Caco-2 (cell line): ENCODE measurements at regions not wholly inside any gene's neighbourhood (a gene's known extent, or its start where the extent isn't known, plus 50 kb on each side); places are given as distances from the start of the nearest gene placed in this dataset.

ENCODE experiments used
- BruUV-seq: library from RNA; stranded (reverse); fragments of 400-500 nt; replicated peaks from 2 replicates; lab custom pipeline; 2021; lab: Mats Ljungman, UMichigan
- CTCF ChIA-PET: fragments of 300-600 bp; sonication (Branson Sonifier 250); formaldehyde crosslinking; loops from one replicate; lab custom pipeline; 2022; ENCODE audit warnings: antibody characterized with exemption; lab: Charles Lee
- POLR2A ChIA-PET: fragments of 300-600 bp; sonication (Branson Sonifier 250); formaldehyde crosslinking; loops from one replicate; lab custom pipeline; 2022; ENCODE audit warnings: antibody characterized with exemption; lab: Charles Lee
- DNase-seq, 2 experiments: peaks; one replicate each; pipeline versions ENCODE4 v3.0.0 to v3.0.0-alpha.2; 2020 to 2022
- H3K27me3 ChIP-seq: replicated peaks from 2 replicates; pipeline ENCODE4 v1.6.0; 2011; ENCODE audit warnings: low read length; ENCODE audit not compliant: control insufficient read depth, insufficient read depth
- H3K36me3 ChIP-seq: 2 replicates; pipeline ENCODE4 v1.5.1; 2011; ENCODE audit warnings: low read length; ENCODE audit not compliant: control insufficient read depth, insufficient read depth
- H3K4me1 ChIP-seq: fragments of 250-450 bp; sonication (Bioruptor Pico); 2 replicates; pipeline ENCODE4 v1.5.1; 2020; ENCODE audit warnings: mild to moderate bottlenecking
- H3K4me3 ChIP-seq: 2 replicates; pipeline ENCODE4 v1.5.1; 2011; ENCODE audit warnings: low read depth, mild to moderate bottlenecking, control low read depth, low read length
- H3K9me3 ChIP-seq: fragments of 250-450 bp; sonication (Bioruptor Pico); 2 replicates; pipeline ENCODE4 v1.5.1; 2020; ENCODE audit warnings: mild to moderate bottlenecking, moderate library complexity
- H3K27ac Mint-ChIP-seq: one replicate; pipeline ENCODE4 v1.8.0; 2022; ENCODE audit warnings: mixed read lengths; ENCODE audit not compliant: unreplicated experiment
- H3K27me3 Mint-ChIP-seq: one replicate; pipeline ENCODE4 v1.8.0; 2022; ENCODE audit warnings: mixed read lengths; ENCODE audit not compliant: insufficient read depth, unreplicated experiment
- H3K36me3 Mint-ChIP-seq: one replicate; pipeline ENCODE4 v1.8.0; 2022; ENCODE audit warnings: mild to moderate bottlenecking, mixed read lengths; ENCODE audit not compliant: insufficient read depth, unreplicated experiment
- H3K4me1 Mint-ChIP-seq: one replicate; pipeline ENCODE4 v1.8.0; 2022; ENCODE audit warnings: low read depth, mixed read lengths; ENCODE audit not compliant: unreplicated experiment
- H3K4me3 Mint-ChIP-seq: one replicate; pipeline ENCODE4 v1.8.0; 2022; ENCODE audit warnings: mild to moderate bottlenecking, moderate library complexity, mixed read lengths; ENCODE audit not compliant: unreplicated experiment
- H3K9me3 Mint-ChIP-seq: one replicate; pipeline ENCODE4 v1.8.0; 2022; ENCODE audit warnings: mixed read lengths; ENCODE audit not compliant: unreplicated experiment
- CTCF ChIP-seq, 2 experiments: fragments of 200-600 bp in 1 of 2; IDR thresholded peaks; 1 replicate in 1 of 2; 2 replicates in 1 of 2; pipeline versions ENCODE4 v1.5.1 to v1.8.0; 2011 to 2022; ENCODE audit warnings: antibody characterized with exemption in 1 of 2, control low read depth in 1 of 2, inconsistent platforms in 1 of 2, low read depth in 1 of 2, low read length in 1 of 2, mild to moderate bottlenecking in 1 of 2, moderate library complexity in 1 of 2; ENCODE audit not compliant: insufficient read depth in 1 of 2, severe bottlenecking in 1 of 2, unreplicated experiment in 1 of 2
- intact Hi-C: fragments of 100-400 bp; cut with micrococcal nuclease; formaldehyde crosslinking; loops from one replicate; pipeline ENCODE4 v1.10.0; 2022; ENCODE audit not compliant: unreplicated experiment

DNA sequence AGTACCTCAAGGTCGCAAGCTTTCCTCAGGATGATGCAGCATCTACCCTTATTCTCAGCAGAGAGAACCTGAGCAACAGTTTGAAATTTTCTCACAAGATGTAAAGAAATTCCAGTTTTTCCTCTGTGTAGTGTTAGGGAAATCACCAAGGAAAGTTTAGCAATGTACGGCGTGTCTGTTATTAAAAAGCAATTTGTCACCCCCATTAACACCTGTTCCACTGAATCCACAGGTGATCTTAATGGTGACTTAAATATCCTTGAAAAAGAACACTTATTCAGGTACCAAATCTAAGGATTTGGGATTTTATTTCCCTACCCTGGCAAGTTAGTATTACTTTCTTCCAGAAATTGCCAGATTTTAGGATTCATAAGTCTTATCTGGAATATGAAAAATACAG is 77.9 kb upstream of the ATP10B start:
- no peak overlapping the region for H3K27ac Mint-ChIP-seq
- no peak for DNase-seq
- CTCF ChIA-PET: interaction anchor here (1.1 kb wide), 1 partner anchor 42 kb away, joined by 3 read pairs; no protein-coding TSS in a partner anchor
- H3K36me3 Mint-ChIP-seq: peaks cover 6% of the 10 kb centered on the region
- Histone ChIP-seq H3K4me3 (no peak overlapping the region), H3K4me1 (peaks cover 51% of the 10 kb centered on the region), H3K9me3 (no peaks in the 10 kb centered on the region), H3K27me3 (no peaks in the 10 kb centered on the region), H3K36me3 (no peaks in the 10 kb centered on the region; the same call in 1 of the 2 replicates)
- peaks cover 9% of the 10 kb centered on the region for H3K9me3 Mint-ChIP-seq
- peaks cover 33% of the 10 kb centered on the region for H3K4me1 Mint-ChIP-seq
- TF ChIP-seq CTCF (IDR thresholded peaks at IDR 0.05; ENCODE audit: insufficient read depth in 1 of 2, low read depth in 1 of 2, low read length in 1 of 2, severe bottlenecking in 1 of 2, unreplicated experiment in 1 of 2): no peak
- POLR2A ChIA-PET: no interaction called here
- no TSS peak for BruUV-seq
- no peaks in the 10 kb centered on the region for H3K27me3 Mint-ChIP-seq
- intact Hi-C loops: no loop called here
- H3K4me3 Mint-ChIP-seq: no peak overlapping the region

DNA sequence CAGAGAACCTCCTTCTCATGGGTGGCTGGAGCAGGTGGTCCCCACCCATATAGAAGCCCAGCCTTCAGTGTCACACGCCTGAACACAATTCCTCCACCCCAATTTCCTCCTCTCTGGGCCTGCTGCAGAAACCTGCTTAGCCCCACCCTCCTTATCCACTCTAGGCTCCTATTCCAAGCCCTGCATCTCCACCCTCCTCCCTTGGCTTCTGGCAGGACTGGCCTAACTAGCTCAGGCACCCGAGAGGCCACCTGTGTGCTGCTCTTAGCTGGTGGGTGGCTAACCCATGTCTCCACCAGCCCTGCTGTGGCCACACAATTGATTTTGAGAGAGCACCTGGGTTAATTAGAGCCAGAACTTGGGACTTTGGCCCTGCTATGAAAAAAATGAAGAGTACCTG is 77.3 kb upstream of the ATP10B start:
- H3K36me3 Mint-ChIP-seq: peaks cover 6% of the 10 kb centered on the region
- peak in 1 of 2 experiments; percentile 14 for DNase-seq
- H3K27me3 Mint-ChIP-seq: no peaks in the 10 kb centered on the region
- no peaks in the 10 kb centered on the region for H3K36me3 ChIP-seq
- intact Hi-C loops: no loop called here
- peak overlapping the region; percentile 53 for H3K27ac Mint-ChIP-seq
- H3K27me3 ChIP-seq: no peaks in the 10 kb centered on the region
- H3K4me1 ChIP-seq: peaks cover 56% of the 10 kb centered on the region
- no peak for TF ChIP-seq CTCF (IDR thresholded peaks at IDR 0.05; ENCODE audit: insufficient read depth in 1 of 2, low read depth in 1 of 2, low read length in 1 of 2, severe bottlenecking in 1 of 2, unreplicated experiment in 1 of 2)
- no peak overlapping the region for H3K4me3 ChIP-seq
- ChIA-PET POLR2A (no interaction called here), CTCF (no interaction called here)
- peaks cover 9% of the 10 kb centered on the region for H3K9me3 Mint-ChIP-seq
- H3K9me3 ChIP-seq: no peaks in the 10 kb centered on the region
- H3K4me1 Mint-ChIP-seq: peaks cover 33% of the 10 kb centered on the region
- H3K4me3 Mint-ChIP-seq: no peak overlapping the region
- BruUV-seq: no TSS peak

GRCh38 chr5:160926428-160926827 is 74.4 kb upstream of the ATP10B start:
- Mint-ChIP-seq H3K4me3 (no peak overlapping the region), H3K27me3 (no peaks in the 10 kb centered on the region), H3K9me3 (peaks cover 9% of the 10 kb centered on the region), H3K36me3 (peaks cover 11% of the 10 kb centered on the region), H3K4me1 (peaks cover 57% of the 10 kb centered on the region), H3K27ac (no peak overlapping the region)
- no peaks in the 10 kb centered on the region for H3K36me3 ChIP-seq
- no peaks in the 10 kb centered on the region for H3K9me3 ChIP-seq
- intact Hi-C loops: no loop called here
- no peaks in the 10 kb centered on the region for H3K27me3 ChIP-seq
- DNase-seq: no peak
- ChIA-PET CTCF (no interaction called here), POLR2A (no interaction called here)
- no peak for TF ChIP-seq CTCF (IDR thresholded peaks at IDR 0.05; ENCODE audit: insufficient read depth in 1 of 2, low read depth in 1 of 2, low read length in 1 of 2, severe bottlenecking in 1 of 2, unreplicated experiment in 1 of 2)
- BruUV-seq: no TSS peak
- H3K4me3 ChIP-seq: no peak overlapping the region
- H3K4me1 ChIP-seq: peaks cover 80% of the 10 kb centered on the region
